ENCODE measurements at regions not wholly inside any gene's neighbourhood (a gene's known extent, or its start where the extent isn't known, plus 50 kb on each side); places are given as distances from the start of the nearest gene placed in this dataset.

GRCh38 chr12:24600996-24601395 is 347.9 kb downstream of the BCAT1 start:
- DNase-seq, result no peak

GRCh38 chr12:24600551-24600950 is 348.4 kb downstream of the BCAT1 start:
- DNase-seq, result no peak

GRCh38 chr12:24599736-24600135 is 349.2 kb downstream of the BCAT1 start:
- DNase-seq, result no peak

GRCh38 chr12:24597580-24597979 is 351.3 kb downstream of the BCAT1 start:
- DNase-seq, result no peak

- DNase-seq, result no peak
Measured at GRCh38 chr12:24596768-24597388, 352.0 kb downstream of the BCAT1 start.

GRCh38 chr12:24595652-24596235 is 353.2 kb downstream of the BCAT1 start:
- no peak for DNase-seq

GRCh38 chr12:24591715-24592440 is 357.0 kb downstream of the BCAT1 start:
- DNase-seq, result no peak

- DNase-seq, result no peak
Measured at GRCh38 chr12:24591079-24591626, 357.7 kb downstream of the BCAT1 start.

- no peak for DNase-seq
Measured at GRCh38 chr12:24586293-24586692, 362.6 kb downstream of the BCAT1 start.

GRCh38 chr12:24584032-24584675 is 364.7 kb downstream of the BCAT1 start:
- DNase-seq, result no peak

GRCh38 chr12:24582954-24583601 is 365.8 kb downstream of the BCAT1 start:
- no peak for DNase-seq

GRCh38 chr12:24574538-24574937 is 374.4 kb downstream of the BCAT1 start:
- no peak for DNase-seq

GRCh38 chr12:24573621-24574020 is 375.3 kb downstream of the BCAT1 start:
- DNase-seq, result no peak

- DNase-seq, result no peak
Measured at GRCh38 chr12:24565300-24565699, 383.6 kb downstream of the BCAT1 start.

GRCh38 chr12:24562771-24563431 is 386.0 kb downstream of the BCAT1 start:
- DNase-seq, result no peak

- no peak for DNase-seq
Measured at GRCh38 chr12:24561882-24562770, 386.8 kb downstream of the BCAT1 start.

GRCh38 chr12:24561411-24561871 is 387.5 kb downstream of the BCAT1 start:
- DNase-seq, result no peak

- no peak for DNase-seq
Measured at GRCh38 chr12:24560831-24561271, 388.1 kb downstream of the BCAT1 start.

GRCh38 chr12:24560192-24560775 is 388.6 kb downstream of the BCAT1 start:
- DNase-seq, result no peak

- no peak for DNase-seq
Measured at GRCh38 chr12:24557738-24558137, 391.2 kb downstream of the BCAT1 start.

- no peak for DNase-seq
Measured at GRCh38 chr12:24555730-24556129, 393.2 kb downstream of the BCAT1 start.

All from NCI-H187 treated with DMSO at 0.1 percent for 48 hours (cell line).